DMS153 (cell line): ENCODE measurements at regions not wholly inside any gene's neighbourhood (a gene's known extent, or its start where the extent isn't known, plus 50 kb on each side); places are given as distances from the start of the nearest gene placed in this dataset.

Experiments
- DNase-seq: peaks from one replicate; lab custom pipeline; 2025; lab: John Stamatoyannopoulos, UW

- no peak for DNase-seq
Observed at GRCh38 chr4:10335050-10335449, 122.2 kb downstream of the ZNF518B start.

GRCh38 chr4:10334506-10335028, 122.7 kb downstream of the ZNF518B start:
- no peak for DNase-seq

- no peak for DNase-seq
Observed at GRCh38 chr4:10333942-10334341, 123.3 kb downstream of the ZNF518B start.

- no peak for DNase-seq
Observed at GRCh38 chr4:10326075-10326474, 131.2 kb downstream of the ZNF518B start.

DNA sequence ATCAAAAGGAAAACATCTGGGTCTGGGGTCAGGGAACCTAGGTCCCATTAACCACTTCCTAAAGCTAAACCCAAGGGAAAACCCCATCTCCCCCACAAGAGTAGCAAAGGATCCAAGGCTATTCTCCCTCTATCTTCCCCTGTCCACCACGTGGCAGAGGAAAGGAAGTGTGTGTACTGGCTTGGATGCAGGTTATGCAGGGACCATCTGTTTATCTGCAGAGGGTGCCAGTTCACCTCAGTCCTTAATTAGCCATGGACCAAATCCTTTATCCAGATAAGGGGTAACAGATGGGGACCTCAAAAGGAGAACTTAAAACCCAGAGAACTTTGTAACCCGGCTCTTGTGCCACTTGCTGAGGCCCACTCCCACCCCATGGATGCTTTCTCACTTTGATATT, 135.3 kb downstream of the ZNF518B start:
- no peak for DNase-seq

DNA sequence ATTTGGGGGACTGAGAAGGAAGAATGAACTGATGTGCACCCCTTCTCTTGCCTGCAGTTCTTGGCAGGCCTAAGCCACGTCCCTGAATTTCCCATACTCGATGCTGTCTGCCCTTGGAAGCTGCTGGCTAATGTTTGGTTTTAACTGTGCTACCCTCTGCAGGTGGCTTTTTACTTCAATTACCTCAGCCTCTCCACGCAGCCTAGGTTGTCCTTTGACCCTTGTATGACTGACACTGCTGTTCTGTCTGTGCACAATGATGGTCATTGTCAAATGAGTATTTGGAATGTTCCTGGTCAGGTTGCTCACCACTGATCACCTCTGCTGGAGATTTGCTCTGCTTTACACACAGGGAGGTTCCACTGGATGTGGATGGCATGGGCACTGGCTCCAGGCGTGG, 137.1 kb downstream of the ZNF518B start:
- DNase-seq, result no peak

- no peak for DNase-seq
Observed at GRCh38 chr4:10317345-10317744, 139.9 kb downstream of the ZNF518B start.

- DNase-seq, result no peak
Observed at GRCh38 chr4:10316851-10317250, 140.4 kb downstream of the ZNF518B start.

DNA sequence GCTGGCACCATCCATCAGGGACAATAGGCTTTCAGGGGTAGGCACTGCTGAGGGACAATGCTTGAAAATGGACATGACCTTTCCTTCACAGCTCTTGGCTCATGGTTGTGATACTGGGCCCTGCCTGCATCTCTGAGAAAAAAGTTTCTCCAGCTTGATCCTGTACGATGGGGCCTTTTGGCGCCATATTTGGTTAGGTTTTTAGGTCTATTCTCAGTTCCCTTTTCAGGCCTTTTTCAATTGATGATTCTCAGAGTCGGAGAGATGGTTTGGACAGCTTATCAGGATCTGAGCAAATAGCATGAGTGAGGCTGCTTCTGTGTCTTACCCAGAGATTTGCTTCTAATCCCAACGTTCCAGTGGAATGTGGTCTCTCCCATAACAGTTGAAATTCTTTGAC, 141.6 kb downstream of the ZNF518B start:
- DNase-seq, result no peak

- no peak for DNase-seq
Observed at GRCh38 chr4:10312568-10312967, 144.7 kb downstream of the ZNF518B start.

GRCh38 chr4:10311939-10312338, 145.3 kb downstream of the ZNF518B start:
- no peak for DNase-seq

DNA sequence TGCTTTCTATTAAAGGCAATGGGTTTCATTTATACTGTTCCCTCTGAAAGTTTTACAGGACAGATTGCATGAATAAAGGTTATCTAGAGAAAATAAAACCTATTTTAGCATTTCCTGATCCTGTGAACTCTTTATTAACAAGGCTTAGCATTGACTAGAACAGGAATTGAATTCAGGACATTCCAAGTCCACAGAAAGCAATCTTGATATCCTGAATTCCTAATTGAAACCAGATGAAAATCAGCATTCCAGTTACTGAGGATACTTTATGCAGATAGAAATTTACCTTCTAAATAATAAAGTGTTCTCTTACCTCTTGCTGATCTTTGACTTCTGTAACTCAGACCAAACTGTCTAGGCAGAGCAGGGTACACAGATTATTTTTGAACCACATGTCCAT, 151.4 kb downstream of the ZNF518B start:
- DNase-seq, result no peak

GRCh38 chr4:10303291-10303690, 153.9 kb downstream of the ZNF518B start:
- no peak for DNase-seq

- no peak for DNase-seq
Observed at GRCh38 chr4:10302096-10302495, 155.1 kb downstream of the ZNF518B start.

DNA sequence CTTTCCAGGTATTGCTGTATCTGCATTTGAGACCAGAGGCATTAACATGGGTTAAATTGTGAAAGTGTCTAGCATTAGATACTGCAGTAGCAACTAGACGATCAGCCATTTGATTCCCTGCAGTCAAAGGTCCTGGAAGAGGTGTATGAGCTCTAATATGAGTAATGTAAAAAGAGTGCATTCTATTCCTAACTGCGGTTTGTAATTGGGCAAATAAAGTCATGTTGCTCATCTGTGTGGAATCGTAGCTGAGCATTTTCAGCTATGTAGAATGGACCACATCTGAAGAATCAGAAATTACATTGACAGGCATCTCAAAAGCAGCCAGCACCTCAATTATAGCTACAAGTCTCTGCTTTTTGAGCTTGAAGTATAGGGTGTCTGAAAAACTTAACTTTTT, 157.6 kb downstream of the ZNF518B start:
- DNase-seq, result no peak

DNA sequence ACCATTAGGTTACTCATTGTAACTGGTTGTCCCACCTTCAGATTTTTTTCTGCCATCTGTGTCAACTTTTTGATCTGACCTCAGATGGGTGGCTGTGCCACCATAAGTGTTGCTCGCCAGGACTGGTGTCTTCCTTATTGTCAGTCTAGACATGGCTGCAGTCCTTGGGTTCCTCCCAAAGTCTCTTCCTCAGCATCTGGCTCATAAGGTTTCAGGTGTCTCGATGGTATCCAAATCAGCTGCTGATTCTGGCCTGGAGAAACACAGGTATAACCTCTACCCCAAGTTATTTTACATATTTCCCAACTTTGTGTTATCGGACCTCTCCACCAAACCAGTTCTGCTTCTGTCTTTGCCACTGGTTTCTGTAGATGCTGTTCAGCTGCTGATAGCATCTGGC, 158.5 kb downstream of the ZNF518B start:
- DNase-seq, result no peak

- no peak for DNase-seq
Observed at GRCh38 chr4:10296730-10297129, 160.5 kb downstream of the ZNF518B start.

GRCh38 chr4:10295301-10295700, 161.9 kb downstream of the ZNF518B start:
- no peak for DNase-seq

DNA sequence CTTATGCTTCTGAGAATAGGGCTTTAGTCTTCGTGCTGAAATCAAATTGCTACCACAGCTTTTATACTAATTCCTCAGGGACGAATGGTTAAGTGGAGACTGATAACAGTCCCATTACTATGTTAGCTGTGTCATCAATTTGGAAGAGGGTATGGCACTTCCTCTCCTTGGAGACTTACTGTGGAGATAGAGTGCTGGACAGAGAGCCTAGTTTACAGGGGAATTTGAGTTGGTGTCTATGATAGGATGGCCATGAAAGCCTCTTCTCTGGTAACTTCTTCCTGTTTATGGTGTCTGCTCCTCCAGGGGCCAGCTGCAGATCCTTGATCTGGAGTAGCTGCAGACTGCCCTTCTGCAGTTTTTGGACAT, 167.7 kb downstream of the ZNF518B start:
- no peak for DNase-seq

GRCh38 chr4:10288830-10289537, 168.2 kb downstream of the ZNF518B start:
- no peak for DNase-seq

DNA sequence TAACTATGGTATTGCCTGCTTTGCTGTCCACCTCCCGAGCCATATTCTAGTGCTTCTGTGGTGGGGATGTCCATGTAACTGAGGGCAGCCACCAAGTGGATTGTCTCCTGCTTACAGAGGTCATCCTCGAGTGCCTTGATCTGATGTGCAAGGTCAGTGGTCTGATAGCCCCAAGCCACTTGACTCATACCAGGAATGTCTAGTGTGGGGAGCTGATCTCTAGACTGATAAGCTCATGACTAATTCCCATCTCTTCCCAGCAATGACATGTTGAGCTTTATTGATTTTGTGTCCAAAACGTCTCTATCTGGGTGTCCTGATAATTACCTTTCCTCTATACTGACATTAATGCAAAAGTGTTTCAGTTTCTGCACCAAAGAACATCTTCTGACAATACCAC, 168.4 kb upstream of the WDR1 start:
- no peak for DNase-seq

DNA sequence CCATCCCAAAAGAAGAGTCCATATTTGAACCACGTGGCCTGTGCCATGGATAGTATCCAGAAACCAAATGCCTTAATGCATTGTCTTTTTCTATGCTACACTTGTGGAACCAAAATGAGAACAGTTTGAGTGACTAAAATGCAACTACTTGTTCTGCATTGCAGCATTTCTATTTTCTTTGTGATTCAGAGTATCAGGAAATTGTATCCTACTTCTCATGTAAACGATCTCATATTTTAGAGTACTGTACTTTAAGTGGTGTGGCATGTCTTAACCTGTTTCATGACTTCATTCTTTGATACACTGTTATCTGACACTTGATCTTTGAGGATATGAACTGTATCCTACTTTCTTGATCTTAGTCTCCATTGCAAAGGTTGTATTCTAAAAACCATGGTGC, 167.2 kb upstream of the WDR1 start:
- no peak for DNase-seq

- no peak for DNase-seq
Observed at GRCh38 chr4:10281996-10282395, 165.4 kb upstream of the WDR1 start.

DNA sequence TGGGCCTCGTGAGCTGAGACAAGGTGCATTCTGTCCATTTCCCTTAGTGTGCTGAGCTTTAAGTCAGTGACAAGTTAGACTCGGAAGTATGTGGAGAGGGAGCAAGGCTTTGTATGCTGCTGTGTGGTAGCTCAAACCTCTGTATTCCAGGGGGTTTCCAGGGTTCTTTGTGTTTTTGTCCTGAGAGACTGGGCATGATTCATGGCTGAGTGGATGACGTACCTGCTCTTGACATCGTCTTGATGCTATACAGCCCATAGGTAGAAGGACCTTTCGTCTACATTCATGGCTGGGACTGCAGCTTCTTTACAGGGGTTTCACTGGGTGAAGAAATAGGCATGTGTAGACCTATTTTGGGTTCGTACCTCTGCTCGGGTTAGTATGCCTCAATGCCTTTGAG, 162.7 kb upstream of the WDR1 start:
- DNase-seq, result no peak
